HG02885 (cell line): ENCODE measurements at regions not wholly inside any gene's neighbourhood (a gene's known extent, or its start where the extent isn't known, plus 50 kb on each side); places are given as distances from the start of the nearest gene placed in this dataset.
"Not testable (repeated sequence)": the region's sequence is repeated elsewhere in the genome, so short reads cannot be mapped to it uniquely, and the experiment has no call there.

Experiments
- ATAC-seq: cut with Tn5 transposase; IDR thresholded peaks from one replicate; pipeline ENCODE4 v1.9.1; 2021; ENCODE audit warnings: mild to moderate bottlenecking; ENCODE audit not compliant: unreplicated experiment, poor library complexity

DNA sequence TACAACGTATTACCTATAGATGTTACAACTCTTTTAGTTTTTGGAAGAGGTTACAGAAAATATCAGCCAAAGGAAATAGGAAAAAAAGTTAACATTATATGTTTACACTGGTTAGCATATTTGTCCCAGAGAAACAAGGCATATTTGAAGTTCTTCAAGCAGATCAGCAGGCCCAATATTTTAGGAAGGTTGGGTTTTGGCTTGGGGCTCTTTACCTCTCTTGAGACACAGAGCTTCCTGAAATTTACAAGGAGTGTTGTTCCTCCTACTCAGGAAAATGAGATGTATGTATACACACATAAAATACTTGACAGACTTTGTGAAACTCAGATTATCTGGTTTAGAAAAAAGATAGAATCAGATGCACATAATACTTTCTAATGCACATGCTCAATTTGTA, 323.6 kb downstream of the HGF start:
- ATAC-seq: no peak

DNA sequence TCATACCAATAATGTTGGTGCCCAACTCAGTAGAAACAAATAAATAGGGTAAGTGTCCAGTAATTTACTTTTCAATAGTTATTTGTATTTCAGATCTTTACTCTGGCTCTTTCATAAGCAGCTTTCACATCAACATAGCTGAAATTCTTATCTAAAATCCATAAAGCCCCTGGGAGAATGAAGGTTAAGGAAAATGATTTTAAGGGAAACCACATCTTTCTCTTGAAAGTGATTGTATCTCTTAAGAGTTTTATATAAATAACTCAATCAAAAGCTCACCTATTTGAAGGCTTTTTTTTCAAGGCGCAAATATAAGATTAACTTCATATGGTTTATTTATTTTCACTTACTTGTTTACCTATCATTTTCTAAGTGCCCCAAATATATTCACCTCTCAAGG, 324.4 kb downstream of the HGF start:
- ATAC-seq: no peak

DNA sequence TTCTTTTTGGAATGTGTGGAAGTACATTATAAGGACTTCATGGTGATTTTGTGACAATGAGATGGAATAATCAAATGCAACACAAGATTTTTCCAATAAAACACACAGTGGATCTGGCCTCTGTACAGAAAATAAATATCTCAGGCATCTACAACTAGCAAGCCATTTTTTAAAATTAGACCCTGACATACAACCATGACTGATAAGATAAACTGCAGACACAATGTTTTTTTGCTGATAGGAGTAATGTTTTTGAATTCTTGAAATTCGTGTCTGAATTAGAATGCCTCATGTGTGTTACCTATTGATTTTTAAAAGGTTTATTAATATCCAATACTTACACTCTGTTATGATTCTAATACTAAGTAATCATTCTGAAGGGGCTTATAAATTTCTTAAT, 328.1 kb downstream of the HGF start:
- ATAC-seq: no peak

DNA sequence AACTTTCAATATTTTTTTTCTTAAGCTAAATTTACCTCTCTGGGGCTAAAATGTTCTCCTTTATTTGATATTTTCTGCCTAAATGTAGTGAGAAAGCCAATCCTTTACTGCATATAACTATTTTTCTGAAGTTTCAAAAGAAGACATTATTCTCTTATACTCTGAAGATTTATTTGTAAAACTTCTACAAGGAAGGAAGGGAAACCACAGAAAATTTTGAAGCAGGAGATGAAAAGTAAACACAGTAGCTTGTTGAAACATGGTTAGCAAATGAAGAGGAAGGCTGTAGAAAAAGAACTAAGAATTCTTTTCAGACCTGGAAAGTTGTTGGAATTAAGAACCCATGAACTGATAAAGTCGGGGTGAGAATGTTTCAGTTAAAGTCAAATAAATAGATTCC, 330.3 kb downstream of the HGF start:
- no peak for ATAC-seq

DNA sequence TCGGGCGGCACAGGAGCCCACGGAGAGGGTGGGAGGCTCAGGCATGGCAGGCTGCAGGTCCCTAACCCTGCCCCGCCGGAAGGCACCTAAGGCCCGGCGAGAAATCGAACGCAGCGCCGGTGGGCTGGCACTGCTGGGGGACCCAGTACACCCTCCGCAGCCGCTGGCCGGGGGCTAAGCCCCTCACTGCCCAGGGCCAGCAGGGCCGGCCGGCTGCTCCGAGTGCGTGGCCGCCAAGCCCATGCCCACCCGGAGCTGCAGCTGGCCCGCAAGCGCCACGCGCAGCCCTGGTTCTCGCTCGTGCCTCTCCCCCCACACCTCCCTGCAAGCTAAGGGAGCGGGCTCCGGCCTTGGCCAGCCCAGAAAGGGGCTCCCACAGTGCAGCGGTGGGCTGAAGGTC, 332.7 kb downstream of the HGF start:
- ATAC-seq: not testable (repeated sequence)

DNA sequence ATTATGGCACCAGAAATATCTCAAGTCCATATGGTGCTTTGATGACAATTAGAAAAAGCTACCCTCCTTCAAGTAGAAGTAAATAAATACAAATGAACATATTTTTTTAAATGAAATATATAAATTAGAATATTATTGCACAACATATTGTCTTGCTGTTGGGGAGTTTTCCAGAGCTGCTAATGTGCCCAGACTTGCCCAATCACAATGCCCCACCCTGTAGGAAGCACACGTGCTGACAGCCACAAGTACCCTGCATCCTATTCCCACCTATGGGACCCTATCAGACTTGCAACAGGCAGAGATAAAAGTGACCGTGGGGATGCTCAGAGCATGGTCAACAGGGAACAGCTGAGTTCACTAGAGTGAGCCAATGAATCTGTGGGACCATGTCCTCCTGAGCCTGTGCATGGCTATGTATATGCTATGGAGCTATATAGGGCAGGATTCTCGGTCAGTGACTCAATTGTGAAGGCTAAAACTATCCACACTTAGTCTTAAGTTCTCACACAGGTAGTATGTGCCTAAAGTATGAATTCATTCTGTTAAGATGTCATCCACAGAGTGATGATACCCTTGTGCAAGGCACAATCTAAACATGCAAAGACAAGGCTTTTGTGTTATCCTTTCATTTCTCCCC, 336.0 kb downstream of the HGF start:
- ATAC-seq: no peak

DNA sequence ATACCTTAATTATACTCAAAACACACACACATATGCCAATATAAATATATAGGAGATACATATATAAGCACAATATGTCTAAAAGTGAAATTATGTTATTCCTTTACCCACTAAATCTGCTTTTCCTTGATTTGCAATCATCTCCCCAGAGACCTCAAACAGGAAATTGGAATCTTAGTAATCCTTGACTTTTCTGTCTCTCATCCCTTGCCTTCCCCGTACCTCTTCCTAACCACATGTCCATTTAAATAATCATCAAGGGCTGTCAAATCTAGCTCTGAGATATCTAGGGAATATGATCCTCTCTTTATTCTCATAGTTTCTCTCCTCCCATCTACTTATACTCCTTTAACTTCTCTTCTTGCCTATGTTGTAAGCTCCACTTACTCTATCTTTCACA, 336.6 kb downstream of the HGF start:
- ATAC-seq: no peak

GRCh38 chr7:81430761-81431160, 339.1 kb downstream of the HGF start:
- no peak for ATAC-seq

GRCh38 chr7:81430150-81430549, 339.7 kb downstream of the HGF start:
- ATAC-seq: no peak

GRCh38 chr7:81427461-81427860, 342.4 kb downstream of the HGF start:
- no peak for ATAC-seq

DNA sequence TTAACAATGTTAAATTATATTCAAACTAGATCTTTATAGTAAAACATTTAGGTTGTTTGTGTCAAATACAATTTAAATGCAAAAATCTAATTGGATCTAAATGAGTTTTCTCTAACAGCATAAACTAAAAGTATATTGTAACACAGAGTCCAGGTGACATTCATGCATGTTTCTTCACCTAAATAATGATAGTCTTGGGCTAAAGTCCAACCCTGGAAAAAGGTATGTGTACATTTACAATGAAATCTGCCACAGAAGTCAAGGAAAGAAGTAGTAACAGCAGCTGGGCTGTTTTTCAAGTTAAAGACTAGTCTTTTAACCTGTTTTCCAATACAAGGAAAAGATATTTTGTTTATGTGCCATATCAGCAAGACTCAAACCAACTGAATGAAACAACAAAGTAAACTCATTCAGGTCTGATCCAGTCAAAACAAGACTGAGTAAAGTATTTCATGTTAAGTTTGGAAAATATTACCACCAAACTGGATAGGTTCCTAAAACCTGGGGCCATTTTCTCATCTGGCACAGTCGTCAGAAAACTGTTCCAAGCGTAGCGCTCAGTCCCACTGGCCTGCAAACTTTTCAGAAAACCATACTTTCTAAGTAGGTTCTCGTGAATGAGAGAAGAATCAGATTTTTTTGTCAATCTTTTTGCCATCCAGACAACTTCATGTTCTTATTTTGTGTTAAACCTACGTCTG, 349.2 kb downstream of the HGF start:
- ATAC-seq: no peak

DNA sequence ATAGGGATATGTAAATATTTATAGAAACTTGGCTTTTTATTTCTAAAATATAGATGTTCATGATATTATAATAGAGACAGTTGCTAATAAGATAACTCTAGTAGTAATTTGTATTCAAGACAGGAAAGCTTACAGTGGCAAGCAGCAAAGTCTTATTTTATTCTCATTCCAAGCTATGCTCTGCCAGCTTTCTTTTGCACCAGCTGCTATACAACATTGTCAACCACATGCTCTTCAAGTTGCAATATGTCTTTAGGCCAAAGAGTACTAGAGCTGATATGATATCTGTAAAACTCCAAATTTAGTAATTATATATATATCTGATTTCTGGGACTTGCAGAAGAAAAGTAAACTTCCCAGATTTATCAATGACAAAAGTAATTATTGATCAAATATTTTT, 350.1 kb downstream of the HGF start:
- ATAC-seq: no peak

- ATAC-seq: no peak
These were observed 353.2 kb downstream of the HGF start for GRCh38 chr7:81416659-81417058.

GRCh38 chr7:81415181-81415580, 354.7 kb downstream of the HGF start:
- ATAC-seq: no peak

GRCh38 chr7:81414411-81414810, 355.4 kb downstream of the HGF start:
- ATAC-seq: no peak

- no peak for ATAC-seq
These were observed 359.3 kb downstream of the HGF start for GRCh38 chr7:81410471-81411117.

GRCh38 chr7:81408728-81409127, 361.1 kb downstream of the HGF start:
- ATAC-seq: no peak

- ATAC-seq: no peak
These were observed 362.8 kb downstream of the HGF start for GRCh38 chr7:81407094-81407493.

DNA sequence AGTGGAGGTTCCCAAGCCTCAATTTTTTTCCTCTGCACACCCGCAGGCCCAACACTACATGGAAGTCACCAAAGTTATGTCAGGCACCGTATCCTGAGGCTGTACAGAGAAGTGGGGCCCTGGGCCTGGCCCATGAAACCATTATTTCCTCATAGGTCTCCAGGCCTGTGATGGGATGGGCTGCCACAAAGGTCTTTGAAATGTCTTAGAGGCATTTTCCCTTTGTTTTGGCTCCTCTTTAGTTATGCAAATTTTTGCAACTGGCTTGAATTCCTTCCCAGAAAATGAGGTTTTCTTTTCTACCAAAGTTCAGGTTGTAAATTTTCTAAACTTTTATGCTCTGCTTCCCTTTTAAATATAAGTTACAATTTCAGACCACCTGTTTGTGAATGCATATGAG, 365.2 kb downstream of the HGF start:
- ATAC-seq: no peak

- no peak for ATAC-seq
These were observed 367.6 kb downstream of the HGF start for GRCh38 chr7:81402227-81402626.

DNA sequence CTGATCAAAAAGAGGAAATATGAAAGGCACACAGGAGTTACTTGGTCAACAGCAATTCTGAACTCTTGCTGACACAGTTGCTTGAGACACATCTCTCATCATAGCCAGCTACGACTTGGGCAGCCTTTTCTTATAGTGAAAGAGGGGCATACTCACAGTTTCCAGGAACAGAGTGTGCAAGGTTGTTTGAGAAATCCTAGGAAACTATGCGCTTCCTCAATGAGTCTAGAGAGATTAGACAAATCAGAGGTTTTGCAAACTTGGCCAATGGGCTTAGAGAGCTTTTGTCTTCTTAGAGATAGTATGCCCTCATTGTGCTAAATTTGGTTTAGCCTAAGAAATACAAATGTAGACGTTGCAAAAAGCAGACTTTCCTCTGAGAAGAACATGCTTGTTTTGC, 370.4 kb downstream of the HGF start:
- ATAC-seq: no peak

DNA sequence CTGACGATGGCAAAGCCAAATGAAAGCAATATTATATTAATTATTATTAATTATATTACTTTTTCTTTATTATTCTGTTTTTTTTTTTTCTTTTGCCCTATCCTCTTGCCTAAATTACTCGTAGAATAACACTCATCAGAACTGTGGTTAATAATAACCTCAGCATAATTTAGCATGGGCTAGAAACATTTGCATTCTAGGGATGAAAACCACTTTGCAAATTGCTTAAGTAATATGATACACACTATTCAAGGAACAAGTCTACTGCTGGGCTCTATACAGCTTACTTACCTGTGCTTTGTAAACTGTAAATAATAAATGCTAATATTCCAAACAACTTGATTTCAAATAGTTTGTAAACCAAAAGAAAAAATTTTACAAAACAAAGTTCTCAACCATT, 375.8 kb downstream of the HGF start:
- ATAC-seq: no peak
